Prostate gland (tissue), 2 donors: ENCODE measurements at regions not wholly inside any gene's neighbourhood (a gene's known extent, or its start where the extent isn't known, plus 50 kb on each side); places are given as distances from the start of the nearest gene placed in this dataset.

Experiments used
- CTCF ChIP-seq, 4 experiments: fragments of 200-600 bp in 2 of 4; fragments of 450-650 bp in 2 of 4; sonication (generic) in 2 of 4; IDR thresholded peaks; 1 replicate in 3 of 4; 2 replicates in 1 of 4; pipeline ENCODE4 v1.5.1; 2016 to 2019; ENCODE audit warnings: antibody characterized with exemption in 4 of 4, mild to moderate bottlenecking in 2 of 4, moderate library complexity in 2 of 4
- POLR2A ChIP-seq: fragments of 450-650 bp; IDR thresholded peaks from one replicate; pipeline ENCODE4 v1.6.1; 2016; ENCODE audit warnings: antibody characterized with exemption, mild to moderate bottlenecking

DNA sequence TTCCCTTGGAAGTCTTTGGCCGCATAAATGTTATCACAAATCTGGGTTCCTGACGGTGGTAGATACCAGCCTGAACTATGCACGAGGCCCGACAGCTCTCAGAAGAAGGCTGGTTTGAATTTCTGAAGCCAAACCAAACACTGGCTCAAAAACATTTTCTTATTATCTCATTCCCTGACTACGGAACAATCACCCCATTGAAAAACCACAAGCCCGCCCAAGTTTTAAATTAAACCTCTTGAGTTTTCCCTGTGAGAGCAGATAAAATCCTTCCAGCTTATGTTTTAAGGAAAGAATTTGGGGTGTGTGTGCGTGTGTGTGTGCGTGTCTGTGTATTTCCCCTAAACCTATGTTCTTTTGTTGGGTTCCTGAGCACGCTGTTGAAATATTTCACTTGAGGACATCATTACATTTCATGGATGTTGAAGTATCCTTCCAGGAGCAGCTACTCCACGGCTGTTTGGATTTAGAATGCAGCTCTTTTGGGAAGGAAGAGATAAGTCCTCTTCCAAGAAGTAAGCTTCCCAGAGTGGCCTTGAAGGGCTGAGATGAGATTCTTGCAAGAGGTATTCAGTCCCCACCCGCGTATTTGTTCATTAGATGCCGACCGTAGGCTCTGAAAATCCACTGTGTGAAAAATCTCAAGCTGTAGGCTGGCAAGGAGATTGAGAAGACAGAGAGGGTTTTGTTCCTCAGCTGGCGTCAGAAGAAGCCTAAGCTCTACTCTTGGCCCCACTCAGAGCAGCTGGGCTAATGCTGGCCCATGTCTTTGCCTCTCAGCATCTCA lies 131.0 kb upstream of the NCOR2 start:
- TF ChIP-seq CTCF (IDR thresholded peaks at IDR 0.05) (no peak), POLR2A (no peak)
